Brain microvascular endothelial cell (primary cell): ENCODE measurements at regions not wholly inside any gene's neighbourhood (a gene's known extent, or its start where the extent isn't known, plus 50 kb on each side); places are given as distances from the start of the nearest gene placed in this dataset.

Experiments used
- DNase-seq: peaks from one replicate; pipeline ENCODE4 v3.0.0-alpha.2; 2020
- H3K27ac ChIP-seq: fragments of 250-450 bp; sonication (Bioruptor Pico); 2 replicates; pipeline ENCODE4 v1.5.1; 2020; ENCODE audit warnings: mild to moderate bottlenecking, moderate library complexity
- H3K27me3 ChIP-seq: fragments of 250-450 bp; sonication (Bioruptor Pico); replicated peaks from 2 replicates; pipeline ENCODE4 v1.5.1; 2020; ENCODE audit warnings: mild to moderate bottlenecking
- H3K36me3 ChIP-seq: fragments of 250-450 bp; sonication (Bioruptor Pico); replicated peaks from 2 replicates; pipeline ENCODE4 v1.5.1; 2020; ENCODE audit warnings: mild to moderate bottlenecking
- H3K4me3 ChIP-seq: 2 replicates; pipeline ENCODE4 v1.5.1; 2011; ENCODE audit warnings: low read depth, mild to moderate bottlenecking, control low read depth, low read length, moderate library complexity
- in situ Hi-C: cut with HindIII; loops from 2 replicates; pipeline ENCODE4 v1.10.0; 2017; ENCODE audit warnings: low sequenced_read_pairs, low pct_ligation_motif_present
- TF ChIP-seq, protein P1 (sequence below): IDR thresholded peaks from 2 replicates; pipeline ENCODE4 v1.5.1; 2011; ENCODE audit warnings: low read depth, mild to moderate bottlenecking, moderate library complexity, low read length, control low read depth, inconsistent platforms; ENCODE audit errors: missing control alignments

DNA sequence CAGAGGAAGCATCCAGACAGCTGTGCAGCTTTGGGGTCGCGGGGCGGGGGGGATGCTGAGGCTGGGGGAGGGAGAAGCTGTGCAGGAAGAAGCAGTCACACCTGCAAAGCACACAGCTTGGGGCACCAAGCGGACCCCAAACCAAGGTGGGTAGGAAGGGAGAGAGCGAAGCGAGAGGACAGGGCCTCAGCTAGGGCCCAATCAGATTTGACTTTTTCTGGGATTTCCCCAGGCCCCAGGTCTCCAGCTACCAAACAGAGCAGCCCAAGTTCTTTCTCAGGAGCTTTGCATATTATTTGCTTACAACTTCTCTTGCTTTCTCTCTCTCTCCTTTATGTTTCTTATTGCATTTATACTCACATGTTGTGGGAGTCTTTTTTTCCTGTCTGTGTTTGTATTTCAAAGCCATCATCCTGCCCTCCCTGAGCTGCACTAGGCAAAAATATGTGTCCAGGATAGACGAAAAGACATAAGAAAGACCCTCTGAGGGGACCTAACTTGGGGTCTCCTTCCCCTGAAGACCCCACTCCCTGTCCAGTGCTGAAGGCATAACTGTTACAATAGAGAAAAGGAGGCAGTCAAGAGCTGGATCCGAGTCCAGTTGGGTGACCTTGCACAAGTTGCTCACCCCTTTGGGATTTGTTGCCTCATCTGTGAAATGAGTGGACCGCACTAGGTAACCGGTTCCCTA, 50.6 kb upstream of the SMNDC1 start:
- Histone ChIP-seq H3K27ac (no peak overlapping the region), H3K4me3 (no peak overlapping the region)
- DNase-seq, result no peak

DNA sequence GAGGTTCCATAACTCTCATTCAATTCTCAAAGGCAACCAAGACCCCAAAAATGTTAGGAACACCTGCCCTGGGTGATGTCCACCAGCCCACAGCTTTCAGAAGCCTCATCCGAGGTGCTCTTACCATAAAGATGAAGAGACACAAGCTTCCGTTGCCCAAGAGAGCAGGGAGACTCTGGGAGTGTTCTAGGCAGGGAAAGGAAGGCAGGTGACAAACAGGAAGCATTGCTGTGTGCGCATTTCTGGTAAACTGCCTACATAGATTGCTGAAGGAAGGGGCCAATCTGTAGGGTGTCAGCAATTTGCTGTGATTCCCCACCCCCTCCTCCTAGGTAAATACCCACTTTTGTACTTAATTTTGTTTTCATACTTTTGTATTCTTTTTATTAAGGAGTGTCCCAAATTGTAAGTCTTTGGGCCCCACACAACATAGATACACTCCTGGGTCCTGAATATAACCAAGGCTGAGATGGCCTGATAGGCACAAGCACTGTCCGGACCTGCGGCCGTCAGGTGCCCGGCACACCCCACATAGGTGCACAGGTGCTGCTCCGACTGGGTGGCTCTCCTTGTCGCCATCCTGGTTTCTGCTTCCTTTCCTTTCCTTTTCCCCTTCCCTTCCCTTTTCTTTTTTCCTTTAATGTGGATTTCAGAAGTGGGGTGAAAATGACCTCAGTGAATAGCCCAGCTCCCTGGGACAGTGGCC, 51.4 kb upstream of the SMNDC1 start:
- no peak overlapping the region for H3K27ac ChIP-seq
- H3K36me3 ChIP-seq, result no peaks in the 10 kb centered on the region

More for the DNA sequence above, 50.6 kb upstream of the SMNDC1 start:
- TF ChIP-seq, protein P1, sequence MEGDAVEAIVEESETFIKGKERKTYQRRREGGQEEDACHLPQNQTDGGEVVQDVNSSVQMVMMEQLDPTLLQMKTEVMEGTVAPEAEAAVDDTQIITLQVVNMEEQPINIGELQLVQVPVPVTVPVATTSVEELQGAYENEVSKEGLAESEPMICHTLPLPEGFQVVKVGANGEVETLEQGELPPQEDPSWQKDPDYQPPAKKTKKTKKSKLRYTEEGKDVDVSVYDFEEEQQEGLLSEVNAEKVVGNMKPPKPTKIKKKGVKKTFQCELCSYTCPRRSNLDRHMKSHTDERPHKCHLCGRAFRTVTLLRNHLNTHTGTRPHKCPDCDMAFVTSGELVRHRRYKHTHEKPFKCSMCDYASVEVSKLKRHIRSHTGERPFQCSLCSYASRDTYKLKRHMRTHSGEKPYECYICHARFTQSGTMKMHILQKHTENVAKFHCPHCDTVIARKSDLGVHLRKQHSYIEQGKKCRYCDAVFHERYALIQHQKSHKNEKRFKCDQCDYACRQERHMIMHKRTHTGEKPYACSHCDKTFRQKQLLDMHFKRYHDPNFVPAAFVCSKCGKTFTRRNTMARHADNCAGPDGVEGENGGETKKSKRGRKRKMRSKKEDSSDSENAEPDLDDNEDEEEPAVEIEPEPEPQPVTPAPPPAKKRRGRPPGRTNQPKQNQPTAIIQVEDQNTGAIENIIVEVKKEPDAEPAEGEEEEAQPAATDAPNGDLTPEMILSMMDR, result no peak
- H3K36me3 ChIP-seq, result no peaks in the 10 kb centered on the region
- in situ Hi-C loops, result no loop called here
- no peaks in the 10 kb centered on the region for H3K27me3 ChIP-seq

DNA sequence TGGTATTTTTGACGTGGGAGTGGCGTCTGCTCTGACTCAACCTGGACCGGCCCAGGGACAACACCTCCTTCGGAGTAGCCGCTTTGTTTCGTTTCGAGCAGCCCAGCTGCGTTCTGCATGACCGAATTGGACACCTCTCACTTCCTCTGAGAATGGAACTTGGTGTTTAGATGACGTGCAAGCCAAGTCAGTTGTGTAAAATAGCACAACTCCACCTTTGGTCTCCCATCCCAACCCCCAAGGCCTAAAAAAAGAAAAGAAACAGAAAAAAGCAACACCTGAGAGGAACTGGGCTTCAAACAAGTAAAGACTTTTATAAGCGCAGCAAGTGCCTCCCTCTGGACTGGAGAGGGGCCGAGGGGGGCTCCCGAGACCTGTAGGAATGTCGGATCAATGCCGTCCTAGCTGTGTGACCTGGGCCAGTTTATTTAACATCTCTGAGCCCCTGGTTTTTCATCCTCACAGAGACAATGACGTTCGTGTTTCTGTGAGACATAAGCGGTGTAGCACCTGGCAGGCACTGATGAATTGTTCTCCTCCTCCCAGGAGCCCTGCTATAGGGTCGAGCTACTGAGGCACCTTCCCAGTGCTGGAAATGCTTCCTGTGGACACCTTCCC, 52.0 kb upstream of the SMNDC1 start:
- peak overlapping the region; percentile 48 for H3K27ac ChIP-seq
- no peaks in the 10 kb centered on the region for H3K36me3 ChIP-seq
- H3K4me3 ChIP-seq, result no peak overlapping the region
- DNase-seq, result peak; percentile 76
- in situ Hi-C loops, result no loop called here
- TF ChIP-seq, protein P1, result no peak
- H3K27me3 ChIP-seq, result no peaks in the 10 kb centered on the region

More for the DNA sequence above, 51.4 kb upstream of the SMNDC1 start:
- DNase-seq, result no peak
- no peak overlapping the region for H3K4me3 ChIP-seq
- no peaks in the 10 kb centered on the region for H3K27me3 ChIP-seq
- TF ChIP-seq, protein P1, result no peak
- in situ Hi-C loops, result no loop called here

DNA sequence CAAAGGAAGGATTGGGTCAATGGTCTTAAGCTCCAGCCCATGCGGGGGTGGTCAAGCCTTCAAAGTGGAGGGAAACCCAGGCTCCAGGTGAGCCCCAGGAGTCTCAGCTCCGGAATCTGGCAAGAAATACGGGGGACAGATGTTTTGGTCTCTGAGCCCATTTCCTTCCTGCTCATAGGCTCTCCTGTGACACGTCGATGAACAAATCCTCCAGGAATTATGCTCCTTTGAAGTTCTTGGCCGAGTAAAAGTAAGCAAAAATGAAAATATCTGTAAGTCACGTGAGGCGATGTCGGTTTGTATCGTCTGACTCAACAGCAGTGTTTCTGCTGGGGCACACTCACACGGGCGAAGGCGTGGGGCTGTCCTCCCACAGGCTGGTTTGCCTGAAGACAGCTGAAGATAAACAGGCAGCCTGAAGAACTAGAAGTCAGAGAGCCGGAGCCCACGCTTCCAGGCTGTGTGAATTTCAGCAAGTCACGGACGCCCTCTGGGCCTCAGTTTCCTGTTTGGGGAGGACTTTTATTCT, 52.6 kb upstream of the SMNDC1 start:
- Histone ChIP-seq H3K27me3 (no peaks in the 10 kb centered on the region), H3K27ac (peak overlapping the region; percentile 48), H3K4me3 (no peak overlapping the region), H3K36me3 (no peaks in the 10 kb centered on the region)
- in situ Hi-C loops, result no loop called here
- DNase-seq, result peak; percentile 84
- TF ChIP-seq, protein P1, result no peak

DNA sequence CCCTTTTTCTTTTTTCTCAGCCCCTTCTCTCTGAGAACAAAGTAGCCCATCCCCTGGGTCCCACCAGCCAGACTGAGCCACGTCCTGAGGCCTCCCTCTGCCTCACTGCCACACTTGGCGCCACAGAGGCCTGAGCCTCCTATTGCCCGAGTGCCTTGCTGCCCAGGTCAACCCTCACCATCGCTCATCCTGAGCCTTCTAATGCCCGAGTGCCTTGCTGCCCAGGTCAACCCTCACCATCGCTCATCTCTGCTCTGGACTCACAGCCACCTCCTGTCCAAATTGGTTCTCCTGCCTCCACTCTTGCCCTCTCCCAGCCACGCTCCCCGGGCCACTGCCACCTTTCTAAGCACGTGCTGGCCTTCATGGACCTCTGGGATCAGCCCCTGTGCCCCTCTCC, 53.2 kb upstream of the SMNDC1 start:
- Histone ChIP-seq H3K36me3 (no peaks in the 10 kb centered on the region), H3K27me3 (no peaks in the 10 kb centered on the region), H3K4me3 (no peak overlapping the region), H3K27ac (peak overlapping the region; percentile 48)
- DNase-seq, result no peak
- TF ChIP-seq, protein P1, result no peak
- in situ Hi-C loops, result no loop called here
